ENCODE measurements at regions not wholly inside any gene's neighbourhood (a gene's known extent, or its start where the extent isn't known, plus 50 kb on each side); places are given as distances from the start of the nearest gene placed in this dataset.

GRCh38 chr5:114097570-114097969 is 264.3 kb upstream of the KCNN2 start:
- WGBS, 2 donors = 69 to 75% methylated on average over 2 of the region's 2 CpGs
- intact Hi-C loops (cut with DNase I; ENCODE audit: low total_unique reads) = no loop called here

GRCh38 chr5:114099161-114099560 is 262.7 kb upstream of the KCNN2 start:
- DNase-seq = no peak
- Histone ChIP-seq H3K27me3 (no peaks in the 10 kb centered on the region), H3K9me3 (no peaks in the 10 kb centered on the region), H3K27ac (no peak overlapping the region), H3K4me1 (no peaks in the 10 kb centered on the region), H3K4me3 (no peak overlapping the region), H3K36me3 (ENCODE audit: low read depth, missing control alignments) (no peaks in the 10 kb centered on the region)
- intact Hi-C loops (cut with DNase I; ENCODE audit: low total_unique reads) = no loop called here
- TF ChIP-seq CTCF (IDR thresholded peaks at IDR 0.05) (no peak), POLR2A (IDR thresholded peaks at IDR 0.05) (no peak)
- 67 to 72% methylated on average over 2 of the region's 2 CpGs for WGBS, 2 donors

More at GRCh38 chr5:114097570-114097969, 264.3 kb upstream of the KCNN2 start:
- Histone ChIP-seq H3K4me3 (no peak overlapping the region), H3K36me3 (ENCODE audit: low read depth, missing control alignments) (no peaks in the 10 kb centered on the region), H3K4me1 (no peaks in the 10 kb centered on the region), H3K27me3 (no peaks in the 10 kb centered on the region), H3K27ac (no peak overlapping the region), H3K9me3 (no peaks in the 10 kb centered on the region)
- TF ChIP-seq CTCF (IDR thresholded peaks at IDR 0.05) (no peak), POLR2A (IDR thresholded peaks at IDR 0.05) (no peak)
- DNase-seq = no peak

GRCh38 chr5:114101153-114101552 is 260.7 kb upstream of the KCNN2 start:
- no peaks in the 10 kb centered on the region for H3K4me1 ChIP-seq
- no peaks in the 10 kb centered on the region for H3K9me3 ChIP-seq
- TF ChIP-seq POLR2A (IDR thresholded peaks at IDR 0.05) (no peak), CTCF (IDR thresholded peaks at IDR 0.05) (peak in 2 of 3 experiments; percentile 19 to 49)
- intact Hi-C loops (cut with DNase I; ENCODE audit: low total_unique reads) = no loop called here
- 49 to 68% methylated on average over 3 of the region's 3 CpGs for WGBS, 2 donors
- H3K27me3 ChIP-seq = no peaks in the 10 kb centered on the region
- no peaks in the 10 kb centered on the region for H3K36me3 ChIP-seq (ENCODE audit: low read depth, missing control alignments)
- H3K4me3 ChIP-seq = no peak overlapping the region
- DNase-seq = peak; percentile 36
- no peak overlapping the region for H3K27ac ChIP-seq

- TF ChIP-seq POLR2A (IDR thresholded peaks at IDR 0.05) = no peak
- no peak for TF ChIP-seq CTCF (IDR thresholded peaks at IDR 0.05)
- DNase-seq = no peak
- WGBS, 2 donors = 55 to 69% methylated on average over 1 of the region's 1 CpG
- no peaks in the 10 kb centered on the region for H3K9me3 ChIP-seq
- no peak overlapping the region for H3K4me3 ChIP-seq
- H3K27ac ChIP-seq = no peak overlapping the region
- intact Hi-C loops (cut with DNase I; ENCODE audit: low total_unique reads) = no loop called here
- H3K4me1 ChIP-seq = no peaks in the 10 kb centered on the region
- H3K27me3 ChIP-seq = no peaks in the 10 kb centered on the region
- no peaks in the 10 kb centered on the region for H3K36me3 ChIP-seq (ENCODE audit: low read depth, missing control alignments)
These were observed 248.3 kb upstream of the KCNN2 start for GRCh38 chr5:114113604-114114003.

- Histone ChIP-seq H3K4me3 (no peak overlapping the region), H3K27ac (no peak overlapping the region), H3K4me1 (no peaks in the 10 kb centered on the region), H3K27me3 (no peaks in the 10 kb centered on the region), H3K36me3 (ENCODE audit: low read depth, missing control alignments) (no peaks in the 10 kb centered on the region), H3K9me3 (no peaks in the 10 kb centered on the region)
- no peak for DNase-seq
- TF ChIP-seq CTCF (IDR thresholded peaks at IDR 0.05) (no peak), POLR2A (IDR thresholded peaks at IDR 0.05) (no peak)
- 78 to 84% methylated on average over 4 of the region's 4 CpGs for WGBS, 2 donors
- intact Hi-C loops (cut with DNase I; ENCODE audit: low total_unique reads) = no loop called here
These were observed 244.9 kb upstream of the KCNN2 start for GRCh38 chr5:114116981-114117380.
